ENCODE measurements at regions not wholly inside any gene's neighbourhood (a gene's known extent, or its start where the extent isn't known, plus 50 kb on each side); places are given as distances from the start of the nearest gene placed in this dataset.

- Histone ChIP-seq H3K27me3 (ENCODE audit: control insufficient read depth, insufficient read depth, low read length) (no peaks in the 10 kb centered on the region), H3K4me1 (ENCODE audit: control insufficient read depth in 2 of 3, insufficient read depth in 2 of 3, low read depth in 1 of 3, low read length in 3 of 3) (no peaks in the 10 kb centered on the region), H3K36me3 (ENCODE audit: control insufficient read depth in 2 of 3, insufficient read depth in 3 of 3, low read length in 3 of 3) (no peaks in the 10 kb centered on the region), H3K4me3 (ENCODE audit: low read length in 3 of 3) (no peak overlapping the region), H3K9ac (ENCODE audit: low read length in 3 of 3) (no peak overlapping the region), H3K27ac (ENCODE audit: low read depth in 2 of 2, low read length in 2 of 2) (no peak overlapping the region), H3K9me3 (ENCODE audit: control insufficient read depth in 2 of 3, insufficient read depth in 1 of 3, low read length in 3 of 3) (peaks cover 0 to 10% (median 0%) of the 10 kb centered on the region in 3 donors)
- intact Hi-C loops (cut with DNase I), result no loop called here
- TF ChIP-seq, protein P1, sequence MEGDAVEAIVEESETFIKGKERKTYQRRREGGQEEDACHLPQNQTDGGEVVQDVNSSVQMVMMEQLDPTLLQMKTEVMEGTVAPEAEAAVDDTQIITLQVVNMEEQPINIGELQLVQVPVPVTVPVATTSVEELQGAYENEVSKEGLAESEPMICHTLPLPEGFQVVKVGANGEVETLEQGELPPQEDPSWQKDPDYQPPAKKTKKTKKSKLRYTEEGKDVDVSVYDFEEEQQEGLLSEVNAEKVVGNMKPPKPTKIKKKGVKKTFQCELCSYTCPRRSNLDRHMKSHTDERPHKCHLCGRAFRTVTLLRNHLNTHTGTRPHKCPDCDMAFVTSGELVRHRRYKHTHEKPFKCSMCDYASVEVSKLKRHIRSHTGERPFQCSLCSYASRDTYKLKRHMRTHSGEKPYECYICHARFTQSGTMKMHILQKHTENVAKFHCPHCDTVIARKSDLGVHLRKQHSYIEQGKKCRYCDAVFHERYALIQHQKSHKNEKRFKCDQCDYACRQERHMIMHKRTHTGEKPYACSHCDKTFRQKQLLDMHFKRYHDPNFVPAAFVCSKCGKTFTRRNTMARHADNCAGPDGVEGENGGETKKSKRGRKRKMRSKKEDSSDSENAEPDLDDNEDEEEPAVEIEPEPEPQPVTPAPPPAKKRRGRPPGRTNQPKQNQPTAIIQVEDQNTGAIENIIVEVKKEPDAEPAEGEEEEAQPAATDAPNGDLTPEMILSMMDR (IDR thresholded peaks at IDR 0.05; ENCODE audit: borderline replicate concordance, extremely low read depth, insufficient read depth), result no peak
- no peak for FAIRE-seq
- DNase-seq, result no peak
Measured at GRCh38 chr19:31708520-31708919, 359.3 kb upstream of the TSHZ3 start.

GRCh38 chr19:31709476-31709875 lies 360.2 kb upstream of the TSHZ3 start:
- TF ChIP-seq, protein P1 (IDR thresholded peaks at IDR 0.05; ENCODE audit: borderline replicate concordance, extremely low read depth, insufficient read depth), result no peak
- intact Hi-C loops (cut with DNase I), result no loop called here
- FAIRE-seq, result no peak
- H3K4me3 ChIP-seq (ENCODE audit: low read length in 3 of 3), result no peak overlapping the region
- no peak for DNase-seq
- no peak overlapping the region for H3K9ac ChIP-seq (ENCODE audit: low read length in 3 of 3)
- no peak overlapping the region for H3K27ac ChIP-seq (ENCODE audit: low read depth in 2 of 2, low read length in 2 of 2)
- no peaks in the 10 kb centered on the region for H3K4me1 ChIP-seq (ENCODE audit: control insufficient read depth in 2 of 3, insufficient read depth in 2 of 3, low read depth in 1 of 3, low read length in 3 of 3)
- H3K9me3 ChIP-seq (ENCODE audit: control insufficient read depth in 2 of 3, insufficient read depth in 1 of 3, low read length in 3 of 3), result peaks cover 0 to 13% (median 0%) of the 10 kb centered on the region in 3 donors
- no peaks in the 10 kb centered on the region for H3K27me3 ChIP-seq (ENCODE audit: control insufficient read depth, insufficient read depth, low read length)
- H3K36me3 ChIP-seq (ENCODE audit: control insufficient read depth in 2 of 3, insufficient read depth in 3 of 3, low read length in 3 of 3), result no peaks in the 10 kb centered on the region

- Histone ChIP-seq H3K27me3 (ENCODE audit: control insufficient read depth, insufficient read depth, low read length) (no peaks in the 10 kb centered on the region), H3K4me1 (ENCODE audit: control insufficient read depth in 2 of 3, insufficient read depth in 2 of 3, low read depth in 1 of 3, low read length in 3 of 3) (no peaks in the 10 kb centered on the region), H3K9me3 (ENCODE audit: control insufficient read depth in 2 of 3, insufficient read depth in 1 of 3, low read length in 3 of 3) (peaks cover 0 to 13% (median 0%) of the 10 kb centered on the region in 3 donors), H3K4me3 (ENCODE audit: low read length in 3 of 3) (no peak overlapping the region), H3K27ac (ENCODE audit: low read depth in 2 of 2, low read length in 2 of 2) (no peak overlapping the region), H3K9ac (ENCODE audit: low read length in 3 of 3) (no peak overlapping the region), H3K36me3 (ENCODE audit: control insufficient read depth in 2 of 3, insufficient read depth in 3 of 3, low read length in 3 of 3) (no peaks in the 10 kb centered on the region)
- FAIRE-seq (no peak), DNase-seq (no peak)
- TF ChIP-seq, protein P1 (IDR thresholded peaks at IDR 0.05; ENCODE audit: borderline replicate concordance, extremely low read depth, insufficient read depth), result no peak
- intact Hi-C loops (cut with DNase I), result no loop called here
Measured at GRCh38 chr19:31715249-31715945, 366.2 kb upstream of the TSHZ3 start.

Data from kidney (tissue), 13 donors.